Transverse colon (tissue), 4 donors: ENCODE measurements at regions not wholly inside any gene's neighbourhood (a gene's known extent, or its start where the extent isn't known, plus 50 kb on each side); places are given as distances from the start of the nearest gene placed in this dataset.

ENCODE experiments used
- DNase-seq: peaks from one replicate; pipeline ENCODE4 v3.0.0-alpha.2; 2019
- H3K27ac ChIP-seq, 4 donors: fragments of 200-600 bp; sonication (generic); 2 replicates each; pipeline ENCODE4 v1.5.1; 2016 to 2018; ENCODE audit warnings: inconsistent platforms in 4 of 4
- H3K27me3 ChIP-seq: fragments of 200-600 bp; sonication (generic); 2 replicates; pipeline ENCODE4 v1.5.1; 2017; ENCODE audit warnings: inconsistent platforms
- H3K36me3 ChIP-seq, 4 donors: fragments of 200-600 bp; sonication (generic); 2 replicates each; pipeline ENCODE4 v1.5.1; 2017 to 2019; ENCODE audit warnings: inconsistent platforms in 4 of 4
- H3K4me1 ChIP-seq, 4 donors: fragments of 200-600 bp; sonication (generic); 2 replicates each; pipeline ENCODE4 v1.5.1; 2017 to 2020; ENCODE audit warnings: inconsistent platforms in 4 of 4
- H3K4me3 ChIP-seq, 4 donors: fragments of 200-600 bp; sonication (generic); 1 replicate in 1 of 4; 2 replicates in 3 of 4; pipeline versions ENCODE4 v1.5.1 to v1.6.1; 2017 to 2019; ENCODE audit warnings: inconsistent platforms in 4 of 4
- H3K9me3 ChIP-seq, 2 donors: fragments of 200-600 bp; sonication (generic); 2 replicates each; pipeline ENCODE4 v1.5.1; 2017 to 2019; ENCODE audit warnings: inconsistent platforms in 2 of 2
- CTCF ChIP-seq, 5 experiments: fragments of 200-600 bp in 3 of 5; fragments of 450-650 bp in 2 of 5; sonication (generic) in 3 of 5; IDR thresholded peaks; 1 replicate in 2 of 5; 2 replicates in 3 of 5; pipeline ENCODE4 v1.5.1; 2016 to 2017; ENCODE audit warnings: antibody characterized with exemption in 5 of 5, inconsistent platforms in 3 of 5, mild to moderate bottlenecking in 2 of 5, moderate library complexity in 1 of 5
- EP300 ChIP-seq: sonication (generic); formaldehyde crosslinking; IDR thresholded peaks from one replicate; pipeline ENCODE4 v1.6.1; 2017; ENCODE audit warnings: antibody characterized with exemption, low read depth
- POLR2A ChIP-seq: fragments of 450-650 bp; IDR thresholded peaks from one replicate; pipeline ENCODE4 v1.6.1; 2016; ENCODE audit warnings: antibody characterized with exemption, mild to moderate bottlenecking, moderate library complexity
- POLR2AphosphoS5 ChIP-seq, 3 donors: sonication (generic); formaldehyde crosslinking; IDR thresholded peaks; one replicate each; pipeline ENCODE4 v1.6.1; 2016; ENCODE audit warnings: antibody characterized with exemption in 3 of 3
- WGBS, 2 donors: methylation state at CpG; one replicate each; pipeline ENCODE4 v1.1.5; 2018; ENCODE audit warnings: low coverage in 1 of 2; 5-methylcytosine and 5-hydroxymethylcytosine counted together
- in situ Hi-C, 4 donors: fragments of 200-750 bp; cut with MboI; loops; one replicate each; pipeline versions ENCODE4 v1.15.0 to v1.15.1; 2017; ENCODE audit warnings: low sequenced_read_pairs in 3 of 4, low pct_ligation_motif_present in 1 of 4, low pct_unique_long_range_greater_than_20kb in 1 of 4
- intact Hi-C: fragments of 100-400 bp; cut with DNase I; formaldehyde crosslinking; loops from one replicate; pipeline ENCODE4 v1.15.1; 2023; ENCODE audit warnings: low total_unique reads

GRCh38 chr2:107475859-107476258 lies 350.8 kb upstream of the RGPD4 start:
- peaks cover 0 to 13% of the 10 kb centered on the region in 2 donors for H3K9me3 ChIP-seq
- TF ChIP-seq POLR2A (no peak), EP300 (no peak), CTCF (IDR thresholded peaks at IDR 0.05) (no peak), POLR2AphosphoS5 (IDR thresholded peaks at IDR 0.05) (no peak)
- H3K4me1 ChIP-seq, result no peaks in the 10 kb centered on the region
- DNase-seq, result no peak
- no peaks in the 10 kb centered on the region for H3K27me3 ChIP-seq
- H3K27ac ChIP-seq, result no peak overlapping the region
- in situ Hi-C loops (no loop called here), intact Hi-C loops (no loop called here)
- H3K4me3 ChIP-seq, result no peak overlapping the region
- 78 to 86% methylated on average over 2 of the region's 2 CpGs for WGBS, 2 donors
- no peaks in the 10 kb centered on the region for H3K36me3 ChIP-seq

GRCh38 chr2:107502539-107502938 lies 324.2 kb upstream of the RGPD4 start:
- TF ChIP-seq POLR2AphosphoS5 (IDR thresholded peaks at IDR 0.05) (no peak), EP300 (no peak), POLR2A (no peak), CTCF (IDR thresholded peaks at IDR 0.05) (no peak)
- no peak for DNase-seq
- intact Hi-C loops, result no loop called here
- Histone ChIP-seq H3K27ac (no peak overlapping the region), H3K9me3 (no peaks in the 10 kb centered on the region), H3K27me3 (no peaks in the 10 kb centered on the region), H3K36me3 (no peaks in the 10 kb centered on the region), H3K4me1 (no peaks in the 10 kb centered on the region), H3K4me3 (no peak overlapping the region)
- in situ Hi-C loops, result no loop called here

- no peaks in the 10 kb centered on the region for H3K27me3 ChIP-seq
- H3K27ac ChIP-seq, result no peak overlapping the region
- H3K4me1 ChIP-seq, result no peaks in the 10 kb centered on the region
- WGBS, 2 donors, result 57 to 61% methylated on average over 6 of the region's 6 CpGs
- in situ Hi-C loops (no loop called here), intact Hi-C loops (no loop called here)
- TF ChIP-seq CTCF (IDR thresholded peaks at IDR 0.05) (no peak), EP300 (no peak), POLR2A (no peak), POLR2AphosphoS5 (IDR thresholded peaks at IDR 0.05) (no peak)
- no peak for DNase-seq
- H3K4me3 ChIP-seq, result no peak overlapping the region
- no peaks in the 10 kb centered on the region for H3K36me3 ChIP-seq
- no peaks in the 10 kb centered on the region for H3K9me3 ChIP-seq
These were observed 314.5 kb upstream of the RGPD4 start for GRCh38 chr2:107511970-107512789.

- no peaks in the 10 kb centered on the region for H3K4me1 ChIP-seq
- in situ Hi-C loops (no loop called here), intact Hi-C loops (no loop called here)
- H3K36me3 ChIP-seq, result no peaks in the 10 kb centered on the region
- no peak overlapping the region for H3K4me3 ChIP-seq
- H3K27me3 ChIP-seq, result no peaks in the 10 kb centered on the region
- no peak for TF ChIP-seq EP300
- no peak for TF ChIP-seq POLR2AphosphoS5 (IDR thresholded peaks at IDR 0.05)
- no peak for TF ChIP-seq POLR2A
- no peak for TF ChIP-seq CTCF (IDR thresholded peaks at IDR 0.05)
- DNase-seq, result no peak
- no peak overlapping the region for H3K27ac ChIP-seq
- 63 to 92% methylated on average over 1 of the region's 1 CpG for WGBS, 2 donors
- no peaks in the 10 kb centered on the region for H3K9me3 ChIP-seq
These were observed 301.3 kb upstream of the RGPD4 start for GRCh38 chr2:107525406-107525805.
